ENCODE measurements at regions not wholly inside any gene's neighbourhood (a gene's known extent, or its start where the extent isn't known, plus 50 kb on each side); places are given as distances from the start of the nearest gene placed in this dataset.

DNA sequence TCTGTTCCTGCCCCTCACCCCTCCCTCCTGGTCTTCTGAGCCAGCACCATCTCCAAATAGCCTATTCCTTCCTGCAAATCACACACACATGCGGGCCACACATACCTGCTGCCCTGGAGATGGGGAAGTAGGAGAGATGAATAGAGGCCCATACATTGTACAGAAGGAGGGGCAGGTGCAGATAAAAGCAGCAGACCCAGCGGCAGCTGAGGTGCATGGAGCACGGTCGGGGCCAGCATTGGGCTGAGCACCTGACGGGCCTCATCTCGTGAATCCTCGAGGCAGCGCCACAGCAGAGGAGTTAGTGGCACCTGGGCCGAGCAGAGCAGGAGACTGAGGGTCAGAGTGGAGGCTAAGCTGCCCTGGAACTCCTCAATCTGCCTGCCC, 941.8 kb downstream of the BRD1 start:
- TF ChIP-seq CSRNP2 (CRISPR knock-in tag; conservative IDR thresholded peaks at IDR 0.05; ENCODE audit: low read depth) (no peak), DZIP1 (CRISPR knock-in tag; IDR thresholded peaks at IDR 0.05) (no peak), MEIS1 (CRISPR knock-in tag; IDR thresholded peaks at IDR 0.05; ENCODE audit: borderline replicate concordance) (no peak), ZNF724P (CRISPR knock-in tag; IDR thresholded peaks at IDR 0.05; ENCODE audit: borderline replicate concordance) (no peak), KDM1A (CRISPR knock-in tag; IDR thresholded peaks at IDR 0.05) (no peak), XBP1 (CRISPR knock-in tag; IDR thresholded peaks at IDR 0.05) (no peak), AKAP8 (CRISPR knock-in tag; IDR thresholded peaks at IDR 0.05) (no peak)
- Histone ChIP-seq H3K4me1 (ENCODE audit: insufficient read depth, low read length) (no peaks in the 10 kb centered on the region), H3K4me3 (replicated peaks in 1 of 3; ENCODE audit: insufficient read depth in 1 of 3, low read depth in 2 of 3, low read length in 3 of 3) (no peak overlapping the region), H3K4me2 (ENCODE audit: low read depth, low read length) (no peak overlapping the region), H3K27me3 (ENCODE audit: control insufficient read depth in 1 of 2, insufficient read depth in 2 of 2, low read length in 2 of 2) (peaks cover 1 to 22% of the 10 kb centered on the region in 2 experiments; a peak in 2 of 5 replicates), H3K36me3 (replicated peaks in 1 of 2; ENCODE audit: control insufficient read depth in 1 of 2, insufficient read depth in 2 of 2, low read length in 2 of 2) (no peaks in the 10 kb centered on the region), H3K27ac (ENCODE audit: extremely low read length, insufficient read depth, low read length) (no peak overlapping the region), H3K9me3 (ENCODE audit: low read length) (no peaks in the 10 kb centered on the region), H2AFZ (ENCODE audit: low read length) (no peak overlapping the region), H3K79me2 (ENCODE audit: insufficient read depth, low read length) (no peaks in the 10 kb centered on the region), H3K9ac (ENCODE audit: insufficient read depth, low read depth, low read length) (no peak overlapping the region), H4K20me1 (ENCODE audit: insufficient read depth, low read length) (no peaks in the 10 kb centered on the region)
- 40% methylated on average over 8 of the region's 9 CpGs for WGBS (ENCODE audit: low lambda C conversion rate)
- POLR2A ChIA-PET = no interaction called here
- no TSS peak for BruUV-seq (replicated peaks)
- intact Hi-C loops (cut with micrococcal nuclease; ENCODE audit: unreplicated experiment) (no loop called here), in situ Hi-C loops (cut with HindIII; ENCODE audit: extremely low pct_ligation_motif_present, low pct_unique_long_range_greater_than_20kb) (no loop called here)
- DNase-seq (ENCODE audit: low spot score) (no peak), FAIRE-seq (no peak), ATAC-seq (no peak)
- CTCF ChIA-PET (ENCODE audit: low intra/inter-chr PET ratio, low total read pairs) = no interaction called here

Data from HepG2 (cell line).